ENCODE measurements at regions not wholly inside any gene's neighbourhood (a gene's known extent, or its start where the extent isn't known, plus 50 kb on each side); places are given as distances from the start of the nearest gene placed in this dataset.

DNA sequence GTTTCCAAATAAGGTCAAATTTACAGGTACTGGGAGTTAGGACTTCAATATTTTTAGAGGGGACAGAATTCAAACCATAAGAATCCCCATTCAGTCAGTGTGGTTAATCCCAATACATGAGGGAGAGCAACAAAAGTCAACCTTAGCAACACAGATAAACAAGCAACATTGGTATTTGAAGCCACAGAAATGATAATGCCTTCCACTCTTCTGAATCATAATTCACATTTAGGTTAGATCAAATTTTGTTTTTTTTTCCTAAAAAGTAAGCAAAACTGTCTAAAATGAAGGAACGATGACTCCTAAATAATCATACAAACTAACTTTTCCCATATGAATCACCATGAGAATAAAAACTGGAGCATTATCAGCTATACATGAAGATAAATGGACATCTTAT lies 246.0 kb upstream of the TENT5A start:
- TF ChIP-seq CTCF (IDR thresholded peaks at IDR 0.05) (no peak), POLR2A (IDR thresholded peaks at IDR 0.05) (no peak)

Measured in upper lobe of left lung (tissue), 4 donors.